ENCODE measurements at regions not wholly inside any gene's neighbourhood (a gene's known extent, or its start where the extent isn't known, plus 50 kb on each side); places are given as distances from the start of the nearest gene placed in this dataset.
"Not testable (repeated sequence)": the region's sequence is repeated elsewhere in the genome, so short reads cannot be mapped to it uniquely, and the experiment has no call there.

DNA sequence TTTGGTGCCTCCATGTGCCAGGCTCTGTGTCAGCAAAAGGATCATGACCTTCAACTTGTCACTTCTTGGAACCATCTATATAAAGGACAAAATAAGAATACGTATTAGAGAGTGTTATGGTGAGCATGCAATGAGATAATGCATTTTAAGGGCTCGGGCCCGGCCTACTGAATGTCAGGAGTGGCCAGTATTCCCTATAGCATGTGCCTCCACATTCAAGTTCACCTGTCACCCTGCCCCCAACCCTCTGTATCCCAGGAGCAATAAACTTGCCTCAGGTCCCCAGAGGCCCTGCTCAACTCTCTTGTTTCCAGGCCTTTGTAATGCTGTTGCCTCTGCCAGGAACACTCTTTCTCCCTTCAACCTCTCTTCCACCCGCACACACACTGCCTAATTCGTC, 90.2 kb upstream of the SLC6A11 start:
- Histone ChIP-seq H3K4me3 (no peak overlapping the region), H3K27ac (no peak overlapping the region)
- TF ChIP-seq, protein P1, sequence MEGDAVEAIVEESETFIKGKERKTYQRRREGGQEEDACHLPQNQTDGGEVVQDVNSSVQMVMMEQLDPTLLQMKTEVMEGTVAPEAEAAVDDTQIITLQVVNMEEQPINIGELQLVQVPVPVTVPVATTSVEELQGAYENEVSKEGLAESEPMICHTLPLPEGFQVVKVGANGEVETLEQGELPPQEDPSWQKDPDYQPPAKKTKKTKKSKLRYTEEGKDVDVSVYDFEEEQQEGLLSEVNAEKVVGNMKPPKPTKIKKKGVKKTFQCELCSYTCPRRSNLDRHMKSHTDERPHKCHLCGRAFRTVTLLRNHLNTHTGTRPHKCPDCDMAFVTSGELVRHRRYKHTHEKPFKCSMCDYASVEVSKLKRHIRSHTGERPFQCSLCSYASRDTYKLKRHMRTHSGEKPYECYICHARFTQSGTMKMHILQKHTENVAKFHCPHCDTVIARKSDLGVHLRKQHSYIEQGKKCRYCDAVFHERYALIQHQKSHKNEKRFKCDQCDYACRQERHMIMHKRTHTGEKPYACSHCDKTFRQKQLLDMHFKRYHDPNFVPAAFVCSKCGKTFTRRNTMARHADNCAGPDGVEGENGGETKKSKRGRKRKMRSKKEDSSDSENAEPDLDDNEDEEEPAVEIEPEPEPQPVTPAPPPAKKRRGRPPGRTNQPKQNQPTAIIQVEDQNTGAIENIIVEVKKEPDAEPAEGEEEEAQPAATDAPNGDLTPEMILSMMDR (IDR thresholded peaks at IDR 0.05) = no peak
- DNase-seq (ENCODE audit: low spot score) = peak; percentile 53

DNA sequence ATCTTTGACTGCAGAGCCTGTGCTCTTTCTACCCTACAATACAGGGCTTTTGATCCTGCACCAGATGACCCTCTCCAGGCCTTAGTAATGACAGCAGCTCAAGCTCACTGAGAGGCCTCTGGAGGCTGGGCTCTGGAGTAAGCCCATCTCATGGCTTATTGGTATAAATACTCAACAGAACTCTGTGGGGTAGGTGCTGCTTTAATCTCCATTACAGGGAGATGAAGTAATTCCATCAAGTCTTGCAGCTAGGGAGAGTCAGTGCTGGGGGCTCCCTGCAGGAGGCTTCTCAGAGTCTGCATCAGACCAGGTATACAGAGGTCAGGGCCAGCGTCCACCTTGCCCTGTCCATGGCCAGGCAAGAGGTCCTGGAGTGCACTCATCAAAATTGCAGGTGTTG, 89.2 kb upstream of the SLC6A11 start:
- TF ChIP-seq, protein P1 (IDR thresholded peaks at IDR 0.05) = no peak

DNA sequence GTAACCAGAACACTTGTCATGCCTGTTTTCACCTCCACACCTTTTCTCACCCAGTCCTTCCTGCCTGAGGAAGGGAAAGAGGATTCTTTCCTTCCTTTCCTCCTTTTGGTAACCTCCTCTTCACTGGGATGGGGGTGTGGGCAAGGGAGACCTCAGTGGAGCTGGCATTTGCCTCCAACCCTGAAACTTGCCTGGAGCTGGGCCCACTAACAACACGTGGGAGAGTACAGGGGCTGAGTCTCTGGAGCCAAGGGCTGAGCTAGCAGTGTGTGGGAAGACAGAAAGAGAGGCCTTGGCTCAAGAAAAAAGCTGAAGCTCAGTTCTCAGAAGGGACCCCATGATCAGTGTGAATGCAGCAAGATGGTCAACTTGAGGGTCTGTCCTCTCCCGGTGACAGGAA, 86.6 kb upstream of the SLC6A11 start:
- H3K27ac ChIP-seq = no peak overlapping the region
- TF ChIP-seq, protein P1 (IDR thresholded peaks at IDR 0.05) = no peak
- DNase-seq (ENCODE audit: low spot score) = peak; percentile 24
- no peak overlapping the region for H3K4me3 ChIP-seq

More for the DNA sequence above, 89.2 kb upstream of the SLC6A11 start:
- Histone ChIP-seq H3K27ac (no peak overlapping the region), H3K4me3 (no peak overlapping the region)
- peak; percentile 33 for DNase-seq (ENCODE audit: low spot score)

DNA sequence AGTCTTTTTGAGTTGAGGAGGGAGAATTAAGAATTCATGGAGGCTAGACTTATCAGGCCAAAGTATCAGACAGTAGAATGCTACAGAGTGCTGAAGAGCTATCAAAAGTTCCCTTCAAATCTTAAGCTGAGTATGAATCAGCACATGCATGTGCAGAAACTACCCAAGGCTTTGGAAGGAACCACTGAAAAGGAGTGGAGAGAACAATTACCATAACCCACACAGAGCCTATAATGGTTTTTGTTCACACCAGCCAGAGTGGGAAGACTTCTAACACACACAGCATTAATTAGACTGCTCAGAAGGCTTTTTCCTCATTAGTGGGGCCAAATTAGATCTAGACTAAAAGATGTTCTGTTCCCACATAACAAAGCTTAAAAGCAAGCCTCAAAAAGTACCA, 83.7 kb upstream of the SLC6A11 start:
- TF ChIP-seq, protein P1 (IDR thresholded peaks at IDR 0.05) = no peak

DNA sequence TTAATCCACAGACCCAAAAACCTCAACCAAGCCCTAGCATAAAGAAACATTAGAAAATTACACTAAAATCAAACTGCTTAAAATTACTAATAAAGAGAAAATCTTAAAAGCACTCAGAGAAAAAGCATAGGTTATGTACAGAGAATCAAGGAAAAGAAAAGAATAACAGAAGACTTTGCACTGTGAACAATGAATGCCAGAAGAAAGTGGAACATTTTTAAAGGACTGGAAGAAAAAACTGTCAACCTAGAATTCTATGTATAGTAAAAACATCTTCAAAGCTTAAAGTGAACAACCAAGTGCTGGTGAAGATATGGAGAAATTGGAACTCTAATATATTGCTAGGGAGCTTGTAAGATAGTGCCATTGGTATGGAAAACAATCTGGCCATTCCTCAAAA, 82.7 kb upstream of the SLC6A11 start:
- TF ChIP-seq, protein P1 (IDR thresholded peaks at IDR 0.05) = no peak
- no peak overlapping the region for H3K27ac ChIP-seq
- no peak overlapping the region for H3K4me3 ChIP-seq
- no peak for DNase-seq (ENCODE audit: low spot score)

More for the DNA sequence above, 83.7 kb upstream of the SLC6A11 start:
- Histone ChIP-seq H3K4me3 (no peak overlapping the region), H3K27ac (no peak overlapping the region)
- no peak for DNase-seq (ENCODE audit: low spot score)

DNA sequence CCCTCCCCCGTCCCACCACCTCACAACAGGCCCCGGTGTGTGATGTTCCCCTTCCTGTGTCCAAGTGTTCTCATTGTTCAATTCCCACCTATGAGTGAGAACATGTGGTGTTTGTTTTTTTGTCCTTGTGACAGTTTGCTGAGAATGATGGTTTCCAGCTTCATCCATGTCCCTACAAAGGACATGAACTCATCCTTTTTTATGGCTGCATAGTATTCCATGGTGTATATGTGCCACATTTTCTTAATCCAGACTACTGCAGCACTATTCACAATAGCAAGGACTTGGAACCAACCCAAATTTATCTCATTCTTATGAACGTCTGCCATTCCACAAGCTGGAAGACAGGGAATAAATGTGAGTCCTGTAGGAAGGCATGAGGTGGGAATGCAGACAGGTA, 79.6 kb upstream of the SLC6A11 start:
- not testable (repeated sequence) for H3K27ac ChIP-seq; H3K4me3 ChIP-seq; DNase-seq (ENCODE audit: low spot score)

DNA sequence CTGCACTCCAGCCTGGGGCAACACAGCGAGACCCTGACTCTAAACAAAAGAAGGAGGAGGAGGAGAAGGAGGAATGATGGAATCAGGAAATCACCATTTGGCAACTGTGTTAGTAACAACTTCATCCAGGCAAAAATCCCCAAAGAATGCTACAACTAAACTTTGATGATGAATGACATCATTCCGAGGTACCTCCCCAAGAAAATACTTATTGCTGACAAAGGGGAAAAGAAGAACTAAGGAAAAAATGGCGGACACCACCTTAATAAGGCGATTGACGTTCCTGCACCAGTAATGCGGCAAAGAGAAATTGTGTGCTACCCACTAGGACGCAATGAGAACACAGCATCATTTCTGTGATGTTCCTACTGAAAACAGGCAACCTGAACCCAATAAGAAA, 78.2 kb upstream of the SLC6A11 start:
- TF ChIP-seq, protein P1 (IDR thresholded peaks at IDR 0.05) = no peak
- H3K4me3 ChIP-seq = no peak overlapping the region
- no peak for DNase-seq (ENCODE audit: low spot score)
- no peak overlapping the region for H3K27ac ChIP-seq

Data from coronary artery (tissue), 2 donors.